HepG2 (cell line): ENCODE measurements at regions not wholly inside any gene's neighbourhood (a gene's known extent, or its start where the extent isn't known, plus 50 kb on each side); places are given as distances from the start of the nearest gene placed in this dataset.

Experiments
- ATAC-seq: fragments of 200-7000 bp; cut with Tn5 transposase; 3 replicates; pipeline ENCODE4 v1.9.1; 2020; ENCODE audit warnings: mild to moderate bottlenecking, moderate library complexity
- BruUV-seq: library from RNA; stranded (reverse); fragments of 400-500 nt; replicated peaks from 2 replicates; lab custom pipeline; 2021; lab: Mats Ljungman, UMichigan
- CTCF ChIA-PET: fragments of 300-600 bp; formaldehyde crosslinking; extraction: SDS; loops from one replicate; lab custom pipeline; 2021; ENCODE audit warnings: low total read pairs, inconsistent platforms, low intra/inter-chr PET ratio; lab: Yijun Ruan, JAX
- POLR2A ChIA-PET: fragments of 350-600 bp; sonication (Branson Sonifier 250); formaldehyde crosslinking; loops from one replicate; lab custom pipeline; 2020; ENCODE audit warnings: antibody characterized with exemption, inconsistent platforms; lab: Yijun Ruan, JAX
- DNase-seq: peaks from one replicate; pipeline ENCODE4 v3.0.0-alpha.2; 2015; ENCODE audit warnings: low spot score
- FAIRE-seq: peaks from 3 replicates; lab custom pipeline; 2011; peaks lifted over from hg19 to GRCh38; lab: Jason Lieb, UNC
- H2AFZ ChIP-seq: one replicate; pipeline ENCODE4 v1.6.1; 2011; ENCODE audit warnings: low read length, inconsistent platforms
- H3K27ac ChIP-seq: fragments of 300-600 bp; 3 replicates; pipeline ENCODE4 v1.8.0; 2011; ENCODE audit warnings: mixed run types, mild to moderate bottlenecking, mixed read lengths, low read length, inconsistent platforms; ENCODE audit not compliant: insufficient read depth; ENCODE audit errors: extremely low read length
- H3K27me3 ChIP-seq, 2 experiments: fragments of 200-600 bp in 1 of 2; 2 replicates in 1 of 2; 3 replicates in 1 of 2; pipeline versions ENCODE4 v1.6.0 to v1.8.0; 2011; ENCODE audit warnings: low read length in 2 of 2, mild to moderate bottlenecking in 2 of 2, moderate library complexity in 2 of 2, inconsistent platforms in 1 of 2; ENCODE audit not compliant: insufficient read depth in 2 of 2, control insufficient read depth in 1 of 2
- H3K36me3 ChIP-seq, 2 experiments: fragments of 200-600 bp in 1 of 2; replicated peaks in 1 of 2; 2 replicates in 1 of 2; 3 replicates in 1 of 2; pipeline versions ENCODE4 v1.5.1 to v1.8.0; 2011; ENCODE audit warnings: low read length in 2 of 2, inconsistent platforms in 1 of 2; ENCODE audit not compliant: insufficient read depth in 2 of 2, control insufficient read depth in 1 of 2
- H3K4me1 ChIP-seq: 2 replicates; pipeline ENCODE4 v1.5.1; 2012; ENCODE audit warnings: low read length, inconsistent platforms; ENCODE audit not compliant: insufficient read depth
- H3K4me2 ChIP-seq: 2 replicates; pipeline ENCODE4 v1.6.0; 2011; ENCODE audit warnings: low read depth, low read length, inconsistent platforms
- H3K4me3 ChIP-seq, 3 experiments: fragments of 200-600 bp in 1 of 3; sonication (generic), shearing (Covaris generic) in 1 of 3; replicated peaks in 1 of 3; 2 replicates each; pipeline ENCODE4 v1.5.1; 2011 to 2016; ENCODE audit warnings: low read length in 3 of 3, inconsistent platforms in 2 of 3, low read depth in 2 of 3, mild to moderate bottlenecking in 2 of 3, control low read depth in 1 of 3, mixed read lengths in 1 of 3; ENCODE audit not compliant: insufficient read depth in 1 of 3
- H3K79me2 ChIP-seq: one replicate; pipeline ENCODE4 v1.6.1; 2011; ENCODE audit warnings: low read length, inconsistent platforms; ENCODE audit not compliant: insufficient read depth
- H3K9ac ChIP-seq: 2 replicates; pipeline ENCODE4 v1.6.0; 2011; ENCODE audit warnings: mild to moderate bottlenecking, low read depth, low read length, inconsistent platforms; ENCODE audit not compliant: insufficient read depth
- H3K9me3 ChIP-seq: 2 replicates; pipeline ENCODE4 v1.5.1; 2012; ENCODE audit warnings: mild to moderate bottlenecking, low read length
- H4K20me1 ChIP-seq: 2 replicates; pipeline ENCODE4 v1.6.0; 2011; ENCODE audit warnings: inconsistent platforms, mild to moderate bottlenecking, low read length, moderate library complexity; ENCODE audit not compliant: insufficient read depth
- POGZ ChIP-seq: sonication (generic); formaldehyde crosslinking; IDR thresholded peaks from 2 replicates; pipeline ENCODE4 v1.4.0; 2020; ENCODE audit warnings: mild to moderate bottlenecking, missing genetic modification reagents
- SMC3 ChIP-seq: IDR thresholded peaks from 2 replicates; pipeline ENCODE4 v1.6.1; 2011; ENCODE audit warnings: low read length, improper control_type of control experiment
- TARDBP ChIP-seq: sonication (generic); formaldehyde crosslinking; IDR thresholded peaks from 2 replicates; pipeline ENCODE4 v1.8.0; 2022; ENCODE audit warnings: mild to moderate bottlenecking, missing genetic modification reagents
- ZNF17 ChIP-seq: sonication (generic); formaldehyde crosslinking; IDR thresholded peaks from 2 replicates; pipeline ENCODE4 v1.5.0; 2020; ENCODE audit warnings: mild to moderate bottlenecking, missing genetic modification reagents
- ZNF44 ChIP-seq: sonication (generic); formaldehyde crosslinking; IDR thresholded peaks from 2 replicates; pipeline ENCODE4 v1.5.1; 2020; ENCODE audit warnings: mild to moderate bottlenecking, missing genetic modification reagents
- ZNF709 ChIP-seq: sonication (generic); formaldehyde crosslinking; IDR thresholded peaks from 2 replicates; pipeline ENCODE4 v1.5.0; 2020; ENCODE audit warnings: mild to moderate bottlenecking, missing genetic modification reagents
- ZNF772 ChIP-seq: sonication (generic); formaldehyde crosslinking; IDR thresholded peaks from 2 replicates; pipeline ENCODE4 v1.5.0; 2020; ENCODE audit warnings: mild to moderate bottlenecking, missing genetic modification reagents
- ZNF878 ChIP-seq: sonication (generic); formaldehyde crosslinking; IDR thresholded peaks from 2 replicates; pipeline ENCODE4 v1.8.1; 2023; ENCODE audit warnings: mild to moderate bottlenecking, missing genetic modification reagents, moderate library complexity
- WGBS: methylation state at CpG from one replicate; pipeline ENCODE4 v1.1.6; 2017; ENCODE audit warnings: low lambda C conversion rate; 5-methylcytosine and 5-hydroxymethylcytosine counted together
- in situ Hi-C: cut with HindIII; loops from 2 replicates; pipeline ENCODE4 v1.10.0; 2017; ENCODE audit warnings: low pct_unique_long_range_greater_than_20kb; ENCODE audit not compliant: extremely low pct_ligation_motif_present
- intact Hi-C: fragments of 100-400 bp; cut with micrococcal nuclease; formaldehyde crosslinking; loops from one replicate; pipeline ENCODE4 v1.10.0; 2022; ENCODE audit not compliant: unreplicated experiment
- TF ChIP-seq, protein P1 (sequence below): sonication (generic); formaldehyde crosslinking; IDR thresholded peaks from 2 replicates; pipeline ENCODE4 v1.5.0; 2020; ENCODE audit warnings: missing genetic modification reagents
- TF ChIP-seq, protein P2 (sequence below): IDR thresholded peaks from 2 replicates; pipeline ENCODE4 v1.6.1; 2016
- TF ChIP-seq, protein P3 (sequence below): sonication (generic); formaldehyde crosslinking; IDR thresholded peaks from 2 replicates; pipeline ENCODE4 v1.4.0; 2020; ENCODE audit warnings: mild to moderate bottlenecking, missing genetic modification reagents

DNA sequence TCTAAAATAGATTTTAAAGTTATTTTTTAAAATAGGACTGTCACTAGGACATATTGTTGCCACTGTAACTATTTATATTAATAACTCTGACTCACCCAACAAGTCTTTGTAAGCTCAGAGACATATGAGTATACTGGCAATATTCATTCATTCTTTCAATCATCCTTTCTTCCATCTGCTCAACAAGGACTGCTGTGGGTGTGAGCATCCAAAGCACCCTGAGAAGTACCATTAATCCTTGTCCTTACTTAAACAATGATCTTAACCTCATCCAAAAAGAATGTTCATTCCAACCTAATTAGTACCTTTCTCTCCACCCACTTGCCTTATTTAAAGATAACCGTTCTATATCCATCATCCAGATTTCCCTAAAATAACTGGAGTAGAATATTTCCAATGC is 94.2 kb upstream of the PPP2R3A start:
- 8% methylated on average over 1 of the region's 1 CpG for WGBS
- CTCF ChIA-PET: no interaction called here

More for the DNA sequence above, 94.2 kb upstream of the PPP2R3A start:
- H3K4me2 ChIP-seq: no peak overlapping the region
- no peak overlapping the region for H2AFZ ChIP-seq
- no peak overlapping the region for H3K9ac ChIP-seq
- ATAC-seq (no peak), FAIRE-seq (no peak), DNase-seq (no peak)
- no peak overlapping the region for H3K27ac ChIP-seq
- POLR2A ChIA-PET: no interaction called here
- peaks cover 16% of the 10 kb centered on the region for H3K9me3 ChIP-seq
- no peaks in the 10 kb centered on the region for H4K20me1 ChIP-seq
- intact Hi-C loops: no loop called here
- no peak overlapping the region for H3K4me3 ChIP-seq
- no peaks in the 10 kb centered on the region for H3K4me1 ChIP-seq
- no peaks in the 10 kb centered on the region for H3K27me3 ChIP-seq
- no TSS peak for BruUV-seq
- no peaks in the 10 kb centered on the region for H3K79me2 ChIP-seq
- in situ Hi-C loops: no loop called here
- no peaks in the 10 kb centered on the region for H3K36me3 ChIP-seq
- TF ChIP-seq ZNF17 (CRISPR knock-in tag): no peak
- TF ChIP-seq ZNF878 (CRISPR knock-in tag): no peak
- no peak for TF ChIP-seq SMC3
- TF ChIP-seq, protein P1, sequence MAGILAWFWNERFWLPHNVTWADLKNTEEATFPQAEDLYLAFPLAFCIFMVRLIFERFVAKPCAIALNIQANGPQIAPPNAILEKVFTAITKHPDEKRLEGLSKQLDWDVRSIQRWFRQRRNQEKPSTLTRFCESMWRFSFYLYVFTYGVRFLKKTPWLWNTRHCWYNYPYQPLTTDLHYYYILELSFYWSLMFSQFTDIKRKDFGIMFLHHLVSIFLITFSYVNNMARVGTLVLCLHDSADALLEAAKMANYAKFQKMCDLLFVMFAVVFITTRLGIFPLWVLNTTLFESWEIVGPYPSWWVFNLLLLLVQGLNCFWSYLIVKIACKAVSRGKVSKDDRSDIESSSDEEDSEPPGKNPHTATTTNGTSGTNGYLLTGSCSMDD: no peak
- TF ChIP-seq, protein P2, sequence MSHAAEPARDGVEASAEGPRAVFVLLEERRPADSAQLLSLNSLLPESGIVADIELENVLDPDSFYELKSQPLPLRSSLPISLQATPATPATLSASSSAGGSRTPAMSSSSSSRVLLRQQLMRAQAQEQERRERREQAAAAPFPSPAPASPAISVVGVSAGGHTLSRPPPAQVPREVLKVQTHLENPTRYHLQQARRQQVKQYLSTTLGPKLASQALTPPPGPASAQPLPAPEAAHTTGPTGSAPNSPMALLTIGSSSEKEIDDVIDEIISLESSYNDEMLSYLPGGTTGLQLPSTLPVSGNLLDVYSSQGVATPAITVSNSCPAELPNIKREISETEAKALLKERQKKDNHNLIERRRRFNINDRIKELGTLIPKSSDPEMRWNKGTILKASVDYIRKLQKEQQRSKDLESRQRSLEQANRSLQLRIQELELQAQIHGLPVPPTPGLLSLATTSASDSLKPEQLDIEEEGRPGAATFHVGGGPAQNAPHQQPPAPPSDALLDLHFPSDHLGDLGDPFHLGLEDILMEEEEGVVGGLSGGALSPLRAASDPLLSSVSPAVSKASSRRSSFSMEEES (CRISPR knock-in tag): no peak
- TF ChIP-seq ZNF44 (CRISPR knock-in tag): no peak
- no peak for TF ChIP-seq TARDBP (CRISPR knock-in tag)
- TF ChIP-seq POGZ (CRISPR knock-in tag): no peak
- TF ChIP-seq ZNF772: no peak
- TF ChIP-seq, protein P3, sequence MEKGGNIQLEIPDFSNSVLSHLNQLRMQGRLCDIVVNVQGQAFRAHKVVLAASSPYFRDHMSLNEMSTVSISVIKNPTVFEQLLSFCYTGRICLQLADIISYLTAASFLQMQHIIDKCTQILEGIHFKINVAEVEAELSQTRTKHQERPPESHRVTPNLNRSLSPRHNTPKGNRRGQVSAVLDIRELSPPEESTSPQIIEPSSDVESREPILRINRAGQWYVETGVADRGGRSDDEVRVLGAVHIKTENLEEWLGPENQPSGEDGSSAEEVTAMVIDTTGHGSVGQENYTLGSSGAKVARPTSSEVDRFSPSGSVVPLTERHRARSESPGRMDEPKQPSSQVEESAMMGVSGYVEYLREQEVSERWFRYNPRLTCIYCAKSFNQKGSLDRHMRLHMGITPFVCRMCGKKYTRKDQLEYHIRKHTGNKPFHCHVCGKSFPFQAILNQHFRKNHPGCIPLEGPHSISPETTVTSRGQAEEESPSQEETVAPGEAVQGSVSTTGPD (CRISPR knock-in tag): no peak
- no peak for TF ChIP-seq ZNF709 (CRISPR knock-in tag)
- TF ChIP-seq, all 625 proteins: peak for 0
